ENCODE measurements at regions not wholly inside any gene's neighbourhood (a gene's known extent, or its start where the extent isn't known, plus 50 kb on each side); places are given as distances from the start of the nearest gene placed in this dataset.

DNA sequence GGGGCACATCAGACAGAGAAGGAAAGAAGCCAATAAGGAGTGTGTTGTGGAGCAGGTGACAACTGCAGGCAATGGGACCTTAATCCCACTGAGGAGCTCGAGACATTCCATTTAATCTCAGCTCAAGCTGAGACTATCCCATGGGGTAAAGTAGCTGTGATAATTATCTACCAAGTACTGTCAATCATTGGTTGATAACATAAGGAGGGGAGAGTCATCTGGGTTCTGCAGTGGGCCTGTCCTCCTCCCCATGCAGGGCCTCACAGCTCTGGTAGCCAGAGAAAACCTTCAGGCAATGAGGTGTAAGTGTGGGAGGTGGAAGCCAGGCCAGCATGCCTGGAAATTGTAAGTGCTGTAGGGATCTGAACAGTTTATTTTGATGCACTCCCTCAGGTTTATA lies 375.0 kb upstream of the ARID1B start:
- DNase-seq = no peak

DNA sequence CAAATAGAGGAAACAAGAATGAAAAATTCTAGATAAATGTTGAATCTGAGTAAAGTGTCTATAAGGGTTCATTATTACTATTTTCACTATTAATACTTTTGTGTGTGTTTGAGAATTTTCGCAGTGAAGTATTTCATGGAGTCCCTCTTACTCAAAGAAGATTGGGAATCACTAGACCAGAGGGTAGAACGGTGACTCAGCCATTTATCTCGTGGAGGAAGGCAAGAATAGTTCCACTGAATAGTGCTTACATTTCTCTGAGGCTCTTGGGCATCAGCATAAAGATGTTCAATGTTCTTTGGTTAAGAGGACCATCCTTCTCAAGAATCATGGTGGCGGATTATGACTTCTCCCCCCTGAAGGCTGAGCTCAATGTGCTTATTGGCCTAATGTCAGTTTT lies 376.7 kb upstream of the ARID1B start:
- no peak for DNase-seq

- no peak for DNase-seq
Measured at GRCh38 chr6:156398966-156399365, 378.2 kb upstream of the ARID1B start.

DNA sequence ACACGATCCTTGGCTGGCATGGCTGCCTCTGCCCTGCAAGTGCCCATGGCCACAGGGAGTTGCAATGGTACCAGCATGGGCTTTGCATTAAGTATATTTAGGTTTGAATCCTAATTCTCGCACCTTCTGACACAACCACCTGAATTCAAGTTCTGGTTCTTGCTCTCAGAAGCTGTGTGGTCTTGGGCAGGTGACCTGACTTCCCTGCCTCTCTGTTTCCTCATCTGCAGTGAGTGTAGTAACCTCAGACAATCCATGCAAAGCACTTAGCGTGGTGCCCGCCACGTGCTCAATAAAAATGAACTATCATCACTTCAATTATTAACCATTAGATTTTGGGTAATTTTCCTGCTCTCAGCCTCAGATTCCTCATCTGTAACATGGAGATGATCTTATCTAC lies 378.8 kb upstream of the ARID1B start:
- DNase-seq = no peak

- no peak for DNase-seq
Measured at GRCh38 chr6:156396791-156397418, 380.3 kb upstream of the ARID1B start.

DNA sequence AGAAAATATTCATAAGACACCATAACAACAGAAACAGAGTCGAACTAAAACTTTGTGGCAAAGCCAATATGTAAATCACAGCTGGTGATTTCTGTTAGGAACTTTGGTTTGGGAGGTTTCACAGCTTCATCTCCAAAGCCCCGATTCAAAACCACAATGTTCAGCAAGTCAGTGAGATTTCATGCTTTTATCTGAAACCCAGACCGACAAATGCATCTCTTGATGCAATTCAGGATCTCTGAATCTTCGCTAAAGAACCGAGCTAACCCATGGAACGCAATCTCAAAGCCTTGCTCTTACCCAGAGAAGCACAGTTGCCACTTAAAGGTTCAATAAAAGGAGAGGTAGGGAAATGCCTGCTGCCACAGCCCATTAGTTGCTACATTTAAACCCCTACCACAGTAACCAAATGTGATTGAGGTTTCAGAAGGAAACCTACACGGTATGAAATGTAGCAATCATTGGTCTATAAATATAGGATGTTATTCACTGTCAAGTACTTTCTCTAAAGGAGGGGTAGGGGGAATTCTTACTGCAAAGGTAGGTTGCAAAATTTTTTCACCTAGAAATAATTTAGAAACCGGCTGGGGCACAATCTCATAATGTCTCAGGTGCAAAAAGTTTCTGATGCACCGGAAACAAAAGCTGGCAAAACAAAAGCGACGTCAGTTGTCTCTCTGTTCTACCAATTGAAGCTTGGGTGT lies 381.0 kb upstream of the ARID1B start:
- peak; percentile 63 for DNase-seq

DNA sequence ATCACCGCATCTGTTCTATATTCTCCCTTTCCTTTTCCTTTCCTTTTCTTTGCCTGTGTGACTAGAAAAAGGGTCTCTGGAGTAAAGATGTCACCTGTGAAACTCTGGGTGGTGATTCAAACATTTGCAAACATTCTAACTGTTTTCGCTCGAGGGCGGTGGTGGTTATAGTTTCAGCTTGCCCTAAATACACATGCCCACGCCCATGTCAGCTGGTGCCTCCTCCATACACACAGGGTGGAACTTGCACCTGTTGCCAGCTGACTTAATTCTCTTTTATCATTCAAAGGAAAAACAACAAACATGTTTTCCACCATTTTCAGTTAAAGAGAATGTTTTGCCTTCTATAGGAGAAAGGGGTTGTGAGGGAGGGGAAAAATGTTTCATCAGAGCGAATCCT lies 381.9 kb upstream of the ARID1B start:
- no peak for DNase-seq

DNA sequence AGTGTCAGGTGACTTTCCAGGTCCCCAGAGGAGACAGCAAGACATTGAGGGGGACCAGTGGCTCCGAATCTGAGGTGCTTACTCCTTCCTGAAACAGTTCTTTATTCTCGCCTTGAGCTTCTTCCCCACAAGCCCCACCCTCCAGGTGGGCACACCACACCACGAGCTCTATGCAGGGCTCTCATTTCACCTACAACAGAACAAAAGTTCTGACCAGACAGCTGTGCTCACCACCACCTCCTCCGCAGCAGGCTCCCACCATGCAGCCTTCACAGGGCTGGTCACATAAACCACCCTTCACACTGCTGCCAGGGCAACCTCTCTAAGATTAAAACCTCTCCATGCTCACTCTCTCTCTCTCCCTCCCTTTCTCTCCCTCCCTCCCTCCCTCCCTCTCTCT lies 384.5 kb upstream of the ARID1B start:
- no peak for DNase-seq

- no peak for DNase-seq
Measured at GRCh38 chr6:156391977-156392376, 385.2 kb upstream of the ARID1B start.

DNA sequence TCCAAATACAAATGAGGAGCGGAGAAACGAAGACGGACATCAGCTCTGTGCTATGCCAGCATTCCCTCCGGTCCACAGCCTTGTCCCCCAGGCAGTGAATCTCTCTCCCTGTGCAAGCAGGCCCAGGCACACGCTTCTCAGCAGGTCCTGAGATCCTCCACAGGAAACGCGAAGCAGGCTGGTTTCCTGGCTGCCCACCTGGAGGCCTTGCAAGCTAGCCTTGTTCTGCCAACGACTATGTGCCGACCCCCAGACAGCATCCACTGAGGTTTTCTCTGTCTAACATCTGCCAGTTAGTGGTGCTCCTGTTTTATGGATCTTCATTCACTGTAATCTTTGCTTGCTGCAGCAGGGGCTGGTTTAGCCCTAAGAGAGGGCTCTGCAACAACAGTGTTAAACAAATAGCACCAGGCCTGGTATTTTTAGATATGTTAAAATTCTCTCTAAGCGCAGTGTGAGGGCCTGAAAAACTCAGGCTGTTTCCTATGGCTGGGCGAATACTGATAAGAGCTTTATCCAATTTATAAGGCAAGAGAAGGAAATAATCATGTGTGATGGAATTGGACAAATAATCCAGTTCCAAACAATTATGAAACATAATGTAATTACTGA lies 386.0 kb upstream of the ARID1B start:
- DNase-seq = no peak

DNA sequence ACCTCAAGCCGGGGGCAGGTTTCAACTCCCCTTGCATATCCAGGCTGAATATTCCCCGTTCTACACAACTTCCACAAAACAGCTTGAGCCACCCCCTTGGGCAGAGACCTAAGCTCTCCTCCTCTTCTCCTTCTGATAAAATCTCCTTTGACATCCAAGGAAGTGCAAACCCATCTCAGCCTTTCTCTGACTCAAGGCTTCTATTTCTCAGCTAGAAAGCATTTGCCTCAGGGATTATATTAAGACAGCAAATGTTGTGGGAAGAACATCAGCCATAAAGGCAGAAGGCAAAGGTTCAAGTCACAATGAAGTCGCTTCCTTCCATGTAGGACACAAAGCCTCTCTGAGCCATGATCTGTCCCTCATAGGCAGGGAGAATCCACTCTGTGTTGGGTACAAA lies 386.6 kb upstream of the ARID1B start:
- DNase-seq = no peak

DNA sequence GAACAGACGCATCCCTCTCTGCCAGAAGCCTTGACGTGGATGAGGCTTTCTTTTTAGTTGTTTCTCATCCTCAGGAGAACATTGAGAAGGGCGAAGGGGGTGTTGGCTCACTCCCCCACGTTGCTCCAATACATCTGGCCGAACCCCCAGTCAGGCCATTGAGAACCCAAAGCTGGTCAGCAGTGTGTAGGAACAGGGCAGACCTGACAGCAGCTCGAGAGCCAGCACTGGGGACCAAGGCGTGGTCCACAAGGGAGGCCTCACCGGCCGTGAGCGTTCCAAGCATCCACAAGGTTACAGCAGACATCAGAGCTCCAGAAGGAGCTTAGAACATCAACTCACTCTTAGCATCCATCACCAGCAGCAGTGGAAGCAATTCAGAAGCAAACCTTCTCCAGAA lies 387.9 kb upstream of the ARID1B start:
- no peak for DNase-seq

GRCh38 chr6:156387472-156387871 lies 389.7 kb upstream of the ARID1B start:
- DNase-seq = no peak

- no peak for DNase-seq
Measured at GRCh38 chr6:156383059-156383458, 394.1 kb upstream of the ARID1B start.

DNA sequence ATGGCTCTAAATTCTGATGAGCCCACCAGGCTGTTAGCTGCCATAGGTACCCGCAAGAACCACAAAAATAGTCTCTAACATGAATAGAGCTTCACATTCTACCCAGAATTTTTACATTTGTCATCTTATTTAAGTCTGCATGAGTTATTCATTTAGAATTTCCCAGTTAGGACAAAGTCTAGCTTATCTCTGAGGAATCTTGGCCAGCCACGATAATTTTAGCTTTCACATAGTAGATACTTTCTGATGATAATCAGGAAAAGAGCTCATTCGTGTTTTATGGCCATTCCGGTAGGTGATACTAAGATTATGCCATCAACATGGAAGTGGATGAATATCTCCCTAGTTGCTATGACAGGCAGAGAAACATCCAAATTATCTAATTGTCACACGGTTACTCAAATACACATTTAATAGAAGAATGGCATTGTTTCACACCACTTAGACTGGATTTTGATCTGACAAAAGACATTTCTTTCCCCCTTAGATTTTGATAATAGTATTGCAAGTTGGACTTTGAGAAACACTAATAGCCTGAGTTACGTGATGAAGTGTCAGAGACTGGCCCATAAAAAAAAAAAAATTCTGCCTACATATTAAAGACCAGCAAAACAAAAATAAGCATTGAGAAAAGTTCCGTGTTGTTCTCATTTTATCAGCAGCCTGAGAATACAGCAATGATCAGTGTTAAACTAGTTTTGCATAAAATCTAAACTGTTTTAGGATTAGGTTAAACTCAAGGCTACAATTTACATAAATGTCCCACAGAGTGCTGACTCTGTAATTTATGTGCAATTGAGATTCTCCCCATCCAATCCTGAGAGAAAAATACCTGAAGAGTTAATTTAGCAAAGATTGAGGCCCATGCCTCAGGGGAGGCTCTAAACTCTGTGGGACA lies 397.5 kb upstream of the ARID1B start:
- no peak for DNase-seq

DNA sequence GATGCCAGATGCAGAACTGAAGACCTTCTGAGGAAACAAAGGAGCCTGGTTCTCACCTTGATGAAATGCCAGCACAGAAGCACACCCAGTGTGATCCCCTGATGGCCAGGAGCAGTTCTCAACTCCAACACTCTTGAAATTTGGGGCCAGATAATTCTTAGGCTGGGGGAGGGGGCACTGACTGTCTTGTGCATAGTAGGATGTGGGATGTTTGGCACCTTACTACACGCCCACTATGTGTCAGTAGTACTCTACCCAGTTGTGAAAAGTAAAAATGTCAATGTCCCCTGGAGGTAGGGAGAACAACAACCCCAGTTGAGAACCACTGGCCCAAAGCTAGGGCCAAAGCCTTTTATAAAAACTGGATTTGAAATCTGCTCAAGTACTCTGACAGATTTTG lies 398.3 kb upstream of the ARID1B start:
- DNase-seq = no peak

GRCh38 chr6:156376091-156376490 lies 401.1 kb upstream of the ARID1B start:
- DNase-seq = no peak

GRCh38 chr6:156359912-156360311 lies 417.3 kb upstream of the ARID1B start:
- DNase-seq = no peak

GRCh38 chr6:156352861-156353260 lies 424.3 kb upstream of the ARID1B start:
- DNase-seq = no peak

- no peak for DNase-seq
Measured at GRCh38 chr6:156351346-156351966, 425.7 kb upstream of the ARID1B start.

GRCh38 chr6:156350337-156350736 lies 426.8 kb upstream of the ARID1B start:
- DNase-seq = no peak

DNA sequence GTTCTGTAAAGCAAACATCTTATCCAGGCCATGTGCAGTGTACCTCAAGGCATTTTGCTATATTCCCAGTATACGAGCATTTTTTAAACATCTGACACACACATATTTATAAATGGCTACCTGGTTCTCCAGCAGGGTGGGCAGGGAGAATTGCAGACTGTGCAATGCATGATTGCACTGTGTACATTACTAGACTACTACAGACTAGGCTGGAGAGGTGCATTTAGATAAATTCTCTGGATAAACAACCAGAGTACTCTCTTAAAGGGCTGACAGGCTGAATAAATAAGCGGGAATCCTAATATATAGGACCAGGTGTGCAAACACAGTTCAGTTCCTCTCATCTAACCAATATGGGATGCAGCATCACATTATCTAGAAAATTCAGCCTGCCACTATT lies 428.3 kb upstream of the ARID1B start:
- DNase-seq = no peak

DNA sequence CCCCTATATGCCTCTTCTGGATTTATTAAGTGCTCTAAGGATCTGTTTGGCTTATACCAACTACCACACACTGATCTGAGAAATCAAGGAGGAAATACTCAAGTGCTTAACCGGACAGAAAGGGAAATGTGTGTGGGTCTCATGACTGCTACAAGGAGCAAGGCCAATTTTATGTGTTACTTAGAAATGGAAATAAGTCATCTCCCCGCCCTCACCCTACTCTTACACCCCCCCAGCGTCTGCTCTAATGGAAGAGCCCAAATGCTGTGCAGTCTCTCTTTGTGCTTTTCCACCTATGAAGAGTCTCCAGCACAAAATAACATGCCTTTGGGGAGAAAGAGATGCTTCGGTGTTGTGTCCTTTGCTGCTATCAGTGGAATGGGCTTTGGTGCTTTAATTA lies 428.8 kb upstream of the ARID1B start:
- no peak for DNase-seq

Measured in activated CD8-positive, alpha-beta memory T cell treated with anti-CD3 and anti-CD28 coated beads for 24 hours (primary cell).